Central memory CD8-positive, alpha-beta T cell (primary cell): ENCODE measurements at regions not wholly inside any gene's neighbourhood (a gene's known extent, or its start where the extent isn't known, plus 50 kb on each side); places are given as distances from the start of the nearest gene placed in this dataset.

Experiments used
- ATAC-seq: fragments of 150-1000 bp; cut with Tn5 transposase; replicated peaks from 2 replicates; pipeline ENCODE4 v1.10.0; 2022; ENCODE audit warnings: mild to moderate bottlenecking, moderate FRiP score, moderate number of reproducible peaks; ENCODE audit not compliant: poor library complexity, severe bottlenecking; ENCODE audit errors: extremely low read depth
- DNase-seq, 2 donors: peaks; one replicate each; pipeline ENCODE4 v3.0.0; 2021; ENCODE audit warnings: low spot score in 2 of 2
- H3K27ac Mint-ChIP-seq: one replicate; pipeline ENCODE4 v1.8.0; 2022; ENCODE audit warnings: low read depth, mild to moderate bottlenecking, moderate library complexity, mixed read lengths
- H3K27me3 Mint-ChIP-seq: one replicate; pipeline ENCODE4 v1.8.0; 2022; ENCODE audit warnings: mixed read lengths
- H3K36me3 Mint-ChIP-seq: one replicate; pipeline ENCODE4 v1.8.0; 2022; ENCODE audit warnings: mild to moderate bottlenecking, moderate library complexity, mixed read lengths; ENCODE audit not compliant: insufficient read depth
- H3K4me1 Mint-ChIP-seq: one replicate; pipeline ENCODE4 v1.8.0; 2022; ENCODE audit warnings: mixed read lengths
- H3K4me3 Mint-ChIP-seq: one replicate; pipeline ENCODE4 v1.8.0; 2022; ENCODE audit warnings: mild to moderate bottlenecking, moderate library complexity, mixed read lengths
- H3K9me3 Mint-ChIP-seq: one replicate; pipeline ENCODE4 v1.8.0; 2022; ENCODE audit warnings: mixed read lengths

GRCh38 chr2:96438589-96438988, 66.6 kb downstream of the NEURL3 start:
- H3K36me3 Mint-ChIP-seq: no peaks in the 10 kb centered on the region
- ATAC-seq: no peak
- H3K4me1 Mint-ChIP-seq: no peaks in the 10 kb centered on the region

GRCh38 chr2:96437512-96437911, 67.6 kb downstream of the NEURL3 start:
- H3K36me3 Mint-ChIP-seq: no peaks in the 10 kb centered on the region
- H3K27ac Mint-ChIP-seq: no peak overlapping the region
- H3K27me3 Mint-ChIP-seq: no peaks in the 10 kb centered on the region
- no peak overlapping the region for H3K4me3 Mint-ChIP-seq
- no peak for ATAC-seq
- H3K9me3 Mint-ChIP-seq: peaks cover 4% of the 10 kb centered on the region
- DNase-seq: no peak
- H3K4me1 Mint-ChIP-seq: no peaks in the 10 kb centered on the region

More at GRCh38 chr2:96438589-96438988, 66.6 kb downstream of the NEURL3 start:
- H3K27ac Mint-ChIP-seq: no peak overlapping the region
- H3K27me3 Mint-ChIP-seq: no peaks in the 10 kb centered on the region
- peaks cover 4% of the 10 kb centered on the region for H3K9me3 Mint-ChIP-seq
- no peak for DNase-seq
- H3K4me3 Mint-ChIP-seq: no peak overlapping the region

- Mint-ChIP-seq H3K4me3 (no peak overlapping the region), H3K4me1 (no peaks in the 10 kb centered on the region), H3K9me3 (peaks cover 4% of the 10 kb centered on the region), H3K27me3 (no peaks in the 10 kb centered on the region), H3K27ac (no peak overlapping the region), H3K36me3 (no peaks in the 10 kb centered on the region)
- DNase-seq: no peak
- no peak for ATAC-seq
These were observed 68.2 kb downstream of the NEURL3 start for GRCh38 chr2:96436961-96437360.

- H3K27me3 Mint-ChIP-seq: no peaks in the 10 kb centered on the region
- no peaks in the 10 kb centered on the region for H3K4me1 Mint-ChIP-seq
- H3K4me3 Mint-ChIP-seq: no peak overlapping the region
- no peaks in the 10 kb centered on the region for H3K36me3 Mint-ChIP-seq
- H3K27ac Mint-ChIP-seq: no peak overlapping the region
- DNase-seq: no peak
- no peak for ATAC-seq
- peaks cover 4% of the 10 kb centered on the region for H3K9me3 Mint-ChIP-seq
These were observed 68.7 kb downstream of the NEURL3 start for GRCh38 chr2:96436416-96436815.

GRCh38 chr2:96431319-96431718, 73.8 kb downstream of the NEURL3 start:
- peaks cover 35% of the 10 kb centered on the region for H3K27me3 Mint-ChIP-seq

GRCh38 chr2:96430394-96430988, 74.7 kb downstream of the NEURL3 start:
- Mint-ChIP-seq H3K27ac (no peak overlapping the region), H3K27me3 (peaks cover 43% of the 10 kb centered on the region), H3K9me3 (peaks cover 4% of the 10 kb centered on the region), H3K36me3 (peaks cover 1% of the 10 kb centered on the region), H3K4me3 (no peak overlapping the region), H3K4me1 (peaks cover 5% of the 10 kb centered on the region)
- DNase-seq (no peak), ATAC-seq (no peak)

More at GRCh38 chr2:96431319-96431718, 73.8 kb downstream of the NEURL3 start:
- no peak overlapping the region for H3K27ac Mint-ChIP-seq
- peaks cover 4% of the 10 kb centered on the region for H3K9me3 Mint-ChIP-seq
- DNase-seq (no peak), ATAC-seq (no peak)
- H3K4me1 Mint-ChIP-seq: peaks cover 5% of the 10 kb centered on the region
- H3K36me3 Mint-ChIP-seq: peaks cover 1% of the 10 kb centered on the region
- H3K4me3 Mint-ChIP-seq: no peak overlapping the region

GRCh38 chr2:96427917-96428316, 77.2 kb downstream of the NEURL3 start:
- Mint-ChIP-seq H3K36me3 (peaks cover 1% of the 10 kb centered on the region), H3K9me3 (no peaks in the 10 kb centered on the region), H3K27ac (no peak overlapping the region), H3K4me3 (no peak overlapping the region), H3K4me1 (peaks cover 5% of the 10 kb centered on the region), H3K27me3 (peaks cover 61% of the 10 kb centered on the region)
- ATAC-seq: no peak
- no peak for DNase-seq

GRCh38 chr2:96427169-96427568, 78.0 kb downstream of the NEURL3 start:
- peaks cover 66% of the 10 kb centered on the region for H3K27me3 Mint-ChIP-seq
- no peak overlapping the region for H3K4me3 Mint-ChIP-seq
- H3K27ac Mint-ChIP-seq: no peak overlapping the region
- ATAC-seq (no peak), DNase-seq (no peak)
- peaks cover 1% of the 10 kb centered on the region for H3K36me3 Mint-ChIP-seq
- H3K4me1 Mint-ChIP-seq: peaks cover 5% of the 10 kb centered on the region
- H3K9me3 Mint-ChIP-seq: no peaks in the 10 kb centered on the region

- H3K9me3 Mint-ChIP-seq: no peaks in the 10 kb centered on the region
- DNase-seq (no peak), ATAC-seq (no peak)
- H3K27ac Mint-ChIP-seq: no peak overlapping the region
- H3K27me3 Mint-ChIP-seq: peaks cover 64% of the 10 kb centered on the region
- H3K4me1 Mint-ChIP-seq: peaks cover 5% of the 10 kb centered on the region
- no peak overlapping the region for H3K4me3 Mint-ChIP-seq
- peaks cover 1% of the 10 kb centered on the region for H3K36me3 Mint-ChIP-seq
These were observed 81.3 kb downstream of the NEURL3 start for GRCh38 chr2:96423828-96424227.
